Sigmoid colon (tissue), 6 donors: ENCODE measurements at regions not wholly inside any gene's neighbourhood (a gene's known extent, or its start where the extent isn't known, plus 50 kb on each side); places are given as distances from the start of the nearest gene placed in this dataset.

ENCODE experiments used
- DNase-seq: peaks from one replicate; pipeline ENCODE4 v3.0.0-alpha.2; 2019
- H3K27ac ChIP-seq, 4 donors: fragments of 200-600 bp; sonication (generic); one replicate each; pipeline ENCODE4 v1.5.1; 2016 to 2019; ENCODE audit warnings: mild to moderate bottlenecking in 1 of 4
- H3K27me3 ChIP-seq, 3 donors: fragments of 200-600 bp; sonication (generic); one replicate each; pipeline ENCODE4 v1.5.1; 2019; ENCODE audit warnings: mild to moderate bottlenecking in 1 of 3
- H3K36me3 ChIP-seq, 4 donors: fragments of 200-600 bp; sonication (generic); one replicate each; pipeline ENCODE4 v1.5.1; 2016 to 2019
- H3K4me1 ChIP-seq, 4 donors: fragments of 200-600 bp; sonication (generic); one replicate each; pipeline ENCODE4 v1.5.1; 2017 to 2019
- H3K4me3 ChIP-seq, 4 donors: fragments of 200-600 bp; sonication (generic); one replicate each; pipeline ENCODE4 v1.5.1; 2017 to 2019; ENCODE audit warnings: mild to moderate bottlenecking in 2 of 4, moderate library complexity in 1 of 4
- H3K9me3 ChIP-seq, 4 donors: fragments of 200-600 bp in 3 of 4; sonication (generic) in 3 of 4; one replicate each; pipeline versions ENCODE4 v1.5.1 to v1.6.1; 2013 to 2019
- EP300 ChIP-seq, 4 donors: sonication (generic); formaldehyde crosslinking; IDR thresholded peaks; one replicate each; pipeline ENCODE4 v1.6.1; 2017; ENCODE audit warnings: antibody characterized with exemption in 4 of 4
- POLR2A ChIP-seq, 2 donors: fragments of 450-650 bp; IDR thresholded peaks; one replicate each; pipeline ENCODE4 v1.6.1; 2016; ENCODE audit warnings: antibody characterized with exemption in 2 of 2, mild to moderate bottlenecking in 2 of 2, moderate library complexity in 2 of 2
- POLR2AphosphoS5 ChIP-seq, 4 donors: sonication (generic); formaldehyde crosslinking; IDR thresholded peaks; one replicate each; pipeline ENCODE4 v1.6.1; 2017; ENCODE audit warnings: antibody characterized with exemption in 4 of 4
- WGBS, 2 donors: extraction: QIAGEN DNeasy Blood & Tissue Kit; methylation state at CpG; one replicate each; pipeline ENCODE4 v1.1.7; 2013; 5-methylcytosine and 5-hydroxymethylcytosine counted together
- intact Hi-C: fragments of 100-400 bp; cut with DNase I; formaldehyde crosslinking; loops from one replicate; pipeline ENCODE4 v1.15.1; 2023
- TF ChIP-seq, protein P1 (sequence below), 4 experiments: fragments of 450-650 bp in 3 of 4; fragments of 200-600 bp in 1 of 4; IDR thresholded peaks; one replicate each; pipeline ENCODE4 v1.5.1; 2016 to 2019; ENCODE audit warnings: antibody characterized with exemption in 4 of 4, mild to moderate bottlenecking in 3 of 4, moderate library complexity in 2 of 4
- donor health status: healthy with polysubstance abuse.
- donor health status: healthy.

- Histone ChIP-seq H3K4me1 (peaks cover 0 to 38% (median 21%) of the 10 kb centered on the region in 4 donors), H3K27ac (peak overlapping the region; percentile 67 to 82 (median 75)), H3K27me3 (no peaks in the 10 kb centered on the region), H3K9me3 (no peaks in the 10 kb centered on the region), H3K4me3 (no peak overlapping the region), H3K36me3 (no peaks in the 10 kb centered on the region)
- WGBS, 2 donors = 91 to 93% methylated on average over 3 of the region's 3 CpGs
- TF ChIP-seq POLR2AphosphoS5 (IDR thresholded peaks at IDR 0.05) = peak in 1 of 4 donors; percentile 7
- TF ChIP-seq, protein P1, sequence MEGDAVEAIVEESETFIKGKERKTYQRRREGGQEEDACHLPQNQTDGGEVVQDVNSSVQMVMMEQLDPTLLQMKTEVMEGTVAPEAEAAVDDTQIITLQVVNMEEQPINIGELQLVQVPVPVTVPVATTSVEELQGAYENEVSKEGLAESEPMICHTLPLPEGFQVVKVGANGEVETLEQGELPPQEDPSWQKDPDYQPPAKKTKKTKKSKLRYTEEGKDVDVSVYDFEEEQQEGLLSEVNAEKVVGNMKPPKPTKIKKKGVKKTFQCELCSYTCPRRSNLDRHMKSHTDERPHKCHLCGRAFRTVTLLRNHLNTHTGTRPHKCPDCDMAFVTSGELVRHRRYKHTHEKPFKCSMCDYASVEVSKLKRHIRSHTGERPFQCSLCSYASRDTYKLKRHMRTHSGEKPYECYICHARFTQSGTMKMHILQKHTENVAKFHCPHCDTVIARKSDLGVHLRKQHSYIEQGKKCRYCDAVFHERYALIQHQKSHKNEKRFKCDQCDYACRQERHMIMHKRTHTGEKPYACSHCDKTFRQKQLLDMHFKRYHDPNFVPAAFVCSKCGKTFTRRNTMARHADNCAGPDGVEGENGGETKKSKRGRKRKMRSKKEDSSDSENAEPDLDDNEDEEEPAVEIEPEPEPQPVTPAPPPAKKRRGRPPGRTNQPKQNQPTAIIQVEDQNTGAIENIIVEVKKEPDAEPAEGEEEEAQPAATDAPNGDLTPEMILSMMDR (IDR thresholded peaks at IDR 0.05) = no peak
- intact Hi-C loops = loop anchor here (10.0 kb wide), 2 partner anchors 217 to 233 kb away; no protein-coding TSS in a partner anchor
- no peak for DNase-seq
Observed at GRCh38 chr10:3528271-3528670, 256.7 kb downstream of the KLF6 start.

- peaks cover 0 to 38% (median 21%) of the 10 kb centered on the region in 4 donors for H3K4me1 ChIP-seq
- H3K36me3 ChIP-seq = no peaks in the 10 kb centered on the region
- intact Hi-C loops = loop anchor here (10.0 kb wide), 2 partner anchors 217 to 233 kb away; no protein-coding TSS in a partner anchor
- no peaks in the 10 kb centered on the region for H3K27me3 ChIP-seq
- H3K27ac ChIP-seq = peak overlapping the region; percentile 67 to 82 (median 75)
- DNase-seq = no peak
- 78 to 80% methylated on average over 5 of the region's 5 CpGs for WGBS, 2 donors
- no peak for TF ChIP-seq EP300 (IDR thresholded peaks at IDR 0.05)
- TF ChIP-seq POLR2AphosphoS5 (IDR thresholded peaks at IDR 0.05) = no peak
- no peak for TF ChIP-seq POLR2A (IDR thresholded peaks at IDR 0.05)
- TF ChIP-seq, protein P1 (IDR thresholded peaks at IDR 0.05) = no peak
- H3K9me3 ChIP-seq = no peaks in the 10 kb centered on the region
- no peak overlapping the region for H3K4me3 ChIP-seq
Observed at GRCh38 chr10:3527869-3528268, 257.1 kb downstream of the KLF6 start.

DNA sequence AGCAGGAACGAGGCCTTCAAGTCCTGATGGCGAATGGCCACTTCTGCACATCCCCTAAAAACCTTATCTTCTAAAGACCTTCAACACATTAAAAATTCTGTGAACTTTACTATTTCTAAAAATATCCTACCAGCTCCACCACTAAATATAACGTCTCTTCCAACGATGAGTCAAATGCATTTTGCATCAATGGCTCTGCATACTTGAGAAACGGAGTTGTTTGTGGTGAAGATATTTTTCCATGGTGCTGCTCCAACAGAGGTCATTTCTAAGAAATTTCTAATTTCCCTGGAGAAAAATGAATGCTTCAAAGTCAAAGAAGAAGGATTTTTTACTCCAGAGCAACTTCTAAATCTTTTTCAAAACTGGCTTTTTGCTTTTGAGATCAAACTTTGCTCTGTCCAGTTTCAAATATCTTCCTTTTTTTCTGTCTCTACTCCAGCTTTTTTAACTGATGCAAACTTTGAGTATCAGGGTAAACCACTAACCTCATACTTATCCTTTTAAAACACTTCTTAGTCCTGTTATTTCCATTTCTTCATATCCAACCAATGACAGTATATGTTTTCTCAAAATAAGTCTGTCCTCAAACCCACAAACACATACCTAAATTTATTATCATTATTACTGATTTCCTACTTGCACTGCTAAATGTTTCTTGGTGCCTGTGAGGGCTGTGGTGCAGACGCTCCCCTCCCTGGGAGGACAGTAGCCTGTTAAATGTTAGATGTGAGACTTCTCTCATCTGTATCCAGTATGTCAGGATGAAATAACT is 258.1 kb downstream of the KLF6 start:
- Histone ChIP-seq H3K27ac (peak overlapping the region; percentile 67 to 82 (median 75)), H3K27me3 (no peaks in the 10 kb centered on the region), H3K9me3 (no peaks in the 10 kb centered on the region), H3K4me1 (peaks cover 0 to 38% (median 21%) of the 10 kb centered on the region in 4 donors), H3K36me3 (no peaks in the 10 kb centered on the region), H3K4me3 (no peak overlapping the region)
- TF ChIP-seq EP300 (IDR thresholded peaks at IDR 0.05) (peak in 1 of 4 donors; percentile 68), POLR2A (IDR thresholded peaks at IDR 0.05) (no peak), POLR2AphosphoS5 (IDR thresholded peaks at IDR 0.05) (peak; percentile 38 to 65 (median 48))
- DNase-seq = no peak
- intact Hi-C loops = loop anchor here (10.0 kb wide), 2 partner anchors 218 to 232 kb away; no protein-coding TSS in a partner anchor
- 75 to 88% methylated on average over 6 of the region's 6 CpGs for WGBS, 2 donors

- Histone ChIP-seq H3K9me3 (no peaks in the 10 kb centered on the region), H3K36me3 (no peaks in the 10 kb centered on the region), H3K4me3 (no peak overlapping the region), H3K27me3 (no peaks in the 10 kb centered on the region), H3K27ac (peak overlapping the region; percentile 67 to 82 (median 75)), H3K4me1 (peaks cover 0 to 38% (median 21%) of the 10 kb centered on the region in 4 donors)
- intact Hi-C loops = loop anchor here (10.0 kb wide), 2 partner anchors 219 to 231 kb away; no protein-coding TSS in a partner anchor
- DNase-seq = peak; percentile 80
- WGBS, 2 donors = 85 to 86% methylated on average over 11 of the region's 11 CpGs
- TF ChIP-seq POLR2A (IDR thresholded peaks at IDR 0.05) (no peak), EP300 (IDR thresholded peaks at IDR 0.05) (peak in 1 of 4 donors; percentile 85), POLR2AphosphoS5 (IDR thresholded peaks at IDR 0.05) (peak in 3 of 4 donors; percentile 48 to 91 (median 55))
- TF ChIP-seq, protein P1 (IDR thresholded peaks at IDR 0.05) = no peak
Observed at GRCh38 chr10:3525832-3526449, 259.1 kb downstream of the KLF6 start.
